ENCODE measurements at regions not wholly inside any gene's neighbourhood (a gene's known extent, or its start where the extent isn't known, plus 50 kb on each side); places are given as distances from the start of the nearest gene placed in this dataset.

GRCh38 chr12:114287821-114288525 lies 118.0 kb downstream of the TBX5 start:
- H3K4me3 ChIP-seq (ENCODE audit: low read depth, low read length): no peak overlapping the region
- TF ChIP-seq, protein P1, sequence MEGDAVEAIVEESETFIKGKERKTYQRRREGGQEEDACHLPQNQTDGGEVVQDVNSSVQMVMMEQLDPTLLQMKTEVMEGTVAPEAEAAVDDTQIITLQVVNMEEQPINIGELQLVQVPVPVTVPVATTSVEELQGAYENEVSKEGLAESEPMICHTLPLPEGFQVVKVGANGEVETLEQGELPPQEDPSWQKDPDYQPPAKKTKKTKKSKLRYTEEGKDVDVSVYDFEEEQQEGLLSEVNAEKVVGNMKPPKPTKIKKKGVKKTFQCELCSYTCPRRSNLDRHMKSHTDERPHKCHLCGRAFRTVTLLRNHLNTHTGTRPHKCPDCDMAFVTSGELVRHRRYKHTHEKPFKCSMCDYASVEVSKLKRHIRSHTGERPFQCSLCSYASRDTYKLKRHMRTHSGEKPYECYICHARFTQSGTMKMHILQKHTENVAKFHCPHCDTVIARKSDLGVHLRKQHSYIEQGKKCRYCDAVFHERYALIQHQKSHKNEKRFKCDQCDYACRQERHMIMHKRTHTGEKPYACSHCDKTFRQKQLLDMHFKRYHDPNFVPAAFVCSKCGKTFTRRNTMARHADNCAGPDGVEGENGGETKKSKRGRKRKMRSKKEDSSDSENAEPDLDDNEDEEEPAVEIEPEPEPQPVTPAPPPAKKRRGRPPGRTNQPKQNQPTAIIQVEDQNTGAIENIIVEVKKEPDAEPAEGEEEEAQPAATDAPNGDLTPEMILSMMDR (IDR thresholded peaks at IDR 0.05; ENCODE audit: insufficient read depth, low read depth, low read length): no peak
- DNase-seq (ENCODE audit: low read depth): peak; percentile 1

- TF ChIP-seq, protein P1 (IDR thresholded peaks at IDR 0.05; ENCODE audit: insufficient read depth, low read depth, low read length): no peak
- no peak for DNase-seq (ENCODE audit: low read depth)
- no peak overlapping the region for H3K4me3 ChIP-seq (ENCODE audit: low read depth, low read length)
Measured at GRCh38 chr12:114286145-114286544, 119.8 kb downstream of the TBX5 start.

- TF ChIP-seq, protein P1 (IDR thresholded peaks at IDR 0.05; ENCODE audit: insufficient read depth, low read depth, low read length): no peak
- H3K4me3 ChIP-seq (ENCODE audit: low read depth, low read length): no peak overlapping the region
- no peak for DNase-seq (ENCODE audit: low read depth)
Measured at GRCh38 chr12:114285554-114285953, 120.4 kb downstream of the TBX5 start.

- no peak for DNase-seq (ENCODE audit: low read depth)
- H3K4me3 ChIP-seq (ENCODE audit: low read depth, low read length): no peak overlapping the region
- TF ChIP-seq, protein P1 (IDR thresholded peaks at IDR 0.05; ENCODE audit: insufficient read depth, low read depth, low read length): no peak
Measured at GRCh38 chr12:114284041-114284440, 121.9 kb downstream of the TBX5 start.

DNA sequence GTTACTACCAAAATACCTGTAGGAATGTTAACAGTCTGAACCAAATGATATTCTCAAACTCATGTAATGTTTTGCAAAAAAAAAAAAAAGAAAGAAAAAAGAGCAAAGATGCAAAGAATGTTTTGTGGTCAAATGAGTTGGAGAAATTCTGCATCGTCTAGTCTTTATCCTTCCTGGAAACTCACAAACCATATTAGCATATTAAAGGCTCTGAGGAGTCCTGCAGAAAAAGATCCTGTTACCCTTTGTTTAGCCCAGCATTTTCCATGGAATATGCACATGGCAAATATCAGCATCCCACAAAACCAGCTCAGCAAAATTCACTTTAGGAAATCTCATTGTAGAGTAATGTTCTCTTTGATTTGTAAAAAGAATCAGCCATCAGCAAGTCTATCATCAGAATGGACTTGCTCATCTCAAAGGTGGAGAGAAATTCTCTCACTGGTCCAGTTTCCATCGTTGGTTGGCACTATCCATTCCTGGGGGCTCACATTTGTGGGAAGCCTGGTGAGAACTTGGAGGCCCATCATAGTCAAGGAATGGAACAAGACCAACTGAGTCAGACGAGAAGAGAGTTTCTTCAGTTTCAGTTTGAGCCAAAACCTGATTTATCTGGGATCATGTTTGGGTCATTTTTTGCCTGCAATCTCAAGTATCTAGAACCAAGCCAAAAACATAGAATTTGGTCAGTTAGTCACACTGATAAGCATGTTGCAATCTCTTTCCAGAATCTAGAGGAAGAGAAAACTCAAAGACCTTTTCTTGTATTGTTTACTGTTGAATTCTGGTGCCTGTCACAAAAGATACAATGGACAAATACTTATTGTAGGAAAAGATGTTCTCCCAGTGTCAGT lies 129.8 kb downstream of the TBX5 start:
- no peak for DNase-seq (ENCODE audit: low read depth)
- no peak overlapping the region for H3K4me3 ChIP-seq (ENCODE audit: low read depth, low read length)
- TF ChIP-seq, protein P1 (IDR thresholded peaks at IDR 0.05; ENCODE audit: insufficient read depth, low read depth, low read length): no peak

- no peak overlapping the region for H3K4me3 ChIP-seq (ENCODE audit: low read depth, low read length)
- no peak for DNase-seq (ENCODE audit: low read depth)
- TF ChIP-seq, protein P1 (IDR thresholded peaks at IDR 0.05; ENCODE audit: insufficient read depth, low read depth, low read length): no peak
Measured at GRCh38 chr12:114275086-114275485, 130.9 kb downstream of the TBX5 start.

Data from fibroblast of villous mesenchyme (primary cell).